Liver (tissue), 8 donors: ENCODE measurements at regions not wholly inside any gene's neighbourhood (a gene's known extent, or its start where the extent isn't known, plus 50 kb on each side); places are given as distances from the start of the nearest gene placed in this dataset.
A peak's percentile ranks its signal among the peaks of the same experiment; 100 is the strongest.

Experiments
- DNase-seq: peaks from one replicate; pipeline ENCODE4 v3.0.0-alpha.2; 2017; ENCODE audit warnings: low spot score
- H3K27ac ChIP-seq, 2 donors: one replicate each; pipeline ENCODE4 v1.7.0; 2013; ENCODE audit warnings: inconsistent platforms in 2 of 2, low read length in 2 of 2, control low read depth in 1 of 2, low read depth in 1 of 2, mild to moderate bottlenecking in 1 of 2
- H3K27me3 ChIP-seq, 4 donors: one replicate each; pipeline versions ENCODE4 v1.6.1 to v1.7.0; 2013; ENCODE audit warnings: low read length in 3 of 4, inconsistent platforms in 1 of 4, mild to moderate bottlenecking in 1 of 4, moderate library complexity in 1 of 4; ENCODE audit not compliant: control insufficient read depth in 4 of 4, insufficient read depth in 4 of 4
- H3K36me3 ChIP-seq, 4 donors: one replicate each; pipeline versions ENCODE4 v1.6.1 to v1.7.0; 2013; ENCODE audit warnings: low read length in 3 of 4, mild to moderate bottlenecking in 3 of 4, low read depth in 1 of 4, moderate library complexity in 1 of 4; ENCODE audit not compliant: control insufficient read depth in 4 of 4, insufficient read depth in 3 of 4
- H3K4me1 ChIP-seq, 4 donors: one replicate each; pipeline versions ENCODE4 v1.6.1 to v1.7.0; 2013; ENCODE audit warnings: low read length in 3 of 4, mild to moderate bottlenecking in 3 of 4, moderate library complexity in 1 of 4; ENCODE audit not compliant: control insufficient read depth in 4 of 4, insufficient read depth in 4 of 4
- H3K4me3 ChIP-seq, 3 donors: one replicate each; pipeline versions ENCODE4 v1.6.1 to v1.7.0; 2013; ENCODE audit warnings: low read length in 3 of 3, control low read depth in 1 of 3, low read depth in 1 of 3, mild to moderate bottlenecking in 1 of 3
- H3K9ac ChIP-seq, 2 donors: one replicate each; pipeline ENCODE4 v1.7.0; 2013; ENCODE audit warnings: low read length in 2 of 2, mild to moderate bottlenecking in 2 of 2, moderate library complexity in 2 of 2, control low read depth in 1 of 2, low read depth in 1 of 2
- H3K9me3 ChIP-seq, 4 donors: one replicate each; pipeline versions ENCODE4 v1.6.1 to v1.7.0; 2013; ENCODE audit warnings: low read length in 3 of 4; ENCODE audit not compliant: control insufficient read depth in 4 of 4
- EGR1 ChIP-seq, 2 donors: IDR thresholded peaks; 2 replicates each; pipeline ENCODE4 v1.6.1; 2016 to 2018; ENCODE audit warnings: antibody characterized with exemption in 2 of 2, low read depth in 2 of 2
- FOXA1 ChIP-seq: IDR thresholded peaks from 2 replicates; pipeline ENCODE4 v1.6.1; 2016; ENCODE audit warnings: antibody characterized with exemption
- FOXA2 ChIP-seq: IDR thresholded peaks from 2 replicates; pipeline ENCODE4 v1.6.1; 2016; ENCODE audit warnings: antibody characterized with exemption
- HNF4A ChIP-seq, 2 donors: conservative IDR thresholded peaks; 2 replicates each; pipeline ENCODE4 v1.6.1; 2016; ENCODE audit warnings: antibody characterized with exemption in 2 of 2, mild to moderate bottlenecking in 2 of 2
- JUND ChIP-seq, 2 donors: IDR thresholded peaks; 2 replicates each; pipeline ENCODE4 v1.6.1; 2016; ENCODE audit warnings: antibody characterized with exemption in 2 of 2
- NR2F2 ChIP-seq: IDR thresholded peaks from 2 replicates; pipeline ENCODE4 v1.6.1; 2016; ENCODE audit warnings: antibody characterized with exemption
- RAD21 ChIP-seq, 2 donors: IDR thresholded peaks; 2 replicates each; pipeline ENCODE4 v1.6.1; 2016; ENCODE audit warnings: antibody characterized with exemption in 2 of 2, mild to moderate bottlenecking in 2 of 2
- TAF1 ChIP-seq: conservative IDR thresholded peaks from 2 replicates; pipeline ENCODE4 v1.6.1; 2016; ENCODE audit warnings: antibody characterized with exemption, mild to moderate bottlenecking
- WGBS: extraction: QIAGEN DNeasy Blood & Tissue Kit; methylation state at CpG from one replicate; pipeline ENCODE4 v1.1.7; 2013; 5-methylcytosine and 5-hydroxymethylcytosine counted together
- TF ChIP-seq, protein P1 (sequence below): fragments of 150-350 bp; IDR thresholded peaks from 2 replicates; pipeline ENCODE4 v1.5.1; 2017; ENCODE audit warnings: improper control_type of control experiment, low read depth, low read length; ENCODE audit not compliant: missing input control
- TF ChIP-seq, protein P2 (sequence below): IDR thresholded peaks from 2 replicates; pipeline ENCODE4 v1.6.1; 2016; ENCODE audit warnings: antibody characterized with exemption
- TF ChIP-seq, protein P3 (sequence below): IDR thresholded peaks from 2 replicates; pipeline ENCODE4 v1.6.1; 2016; ENCODE audit warnings: antibody characterized with exemption
- TF ChIP-seq, protein P4 (sequence below): IDR thresholded peaks from 2 replicates; pipeline ENCODE4 v1.6.1; 2016; ENCODE audit warnings: antibody characterized with exemption, mild to moderate bottlenecking
- donor health status: healthy.
- donor health status: healthy.
- donor health status: healthy.
- donor health status: healthy.
- donor health status: healthy.

DNA sequence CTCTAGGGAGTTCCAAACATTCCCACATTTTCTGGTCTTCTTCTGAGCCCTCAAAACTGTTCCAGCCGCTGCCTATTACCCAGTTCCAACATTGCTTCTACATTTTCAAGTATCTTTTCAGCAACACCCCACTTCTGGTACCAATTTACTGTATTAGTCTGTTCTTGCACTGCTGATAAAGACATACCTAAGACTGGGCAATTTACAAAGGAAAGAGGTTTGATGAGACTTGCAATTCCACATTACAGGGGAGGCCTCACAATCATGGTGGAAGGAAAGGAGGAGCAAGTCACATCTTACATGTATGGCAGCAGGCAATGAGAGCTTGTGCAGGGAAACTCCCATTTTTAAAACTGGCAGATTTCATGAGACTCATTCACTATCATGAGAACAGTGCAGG is 629.1 kb upstream of the NR2F2 start:
- TF ChIP-seq FOXA2 (no peak), EGR1 (IDR thresholded peaks at IDR 0.05; ENCODE audit: low read depth in 2 of 2) (no peak)
- TF ChIP-seq, protein P1, sequence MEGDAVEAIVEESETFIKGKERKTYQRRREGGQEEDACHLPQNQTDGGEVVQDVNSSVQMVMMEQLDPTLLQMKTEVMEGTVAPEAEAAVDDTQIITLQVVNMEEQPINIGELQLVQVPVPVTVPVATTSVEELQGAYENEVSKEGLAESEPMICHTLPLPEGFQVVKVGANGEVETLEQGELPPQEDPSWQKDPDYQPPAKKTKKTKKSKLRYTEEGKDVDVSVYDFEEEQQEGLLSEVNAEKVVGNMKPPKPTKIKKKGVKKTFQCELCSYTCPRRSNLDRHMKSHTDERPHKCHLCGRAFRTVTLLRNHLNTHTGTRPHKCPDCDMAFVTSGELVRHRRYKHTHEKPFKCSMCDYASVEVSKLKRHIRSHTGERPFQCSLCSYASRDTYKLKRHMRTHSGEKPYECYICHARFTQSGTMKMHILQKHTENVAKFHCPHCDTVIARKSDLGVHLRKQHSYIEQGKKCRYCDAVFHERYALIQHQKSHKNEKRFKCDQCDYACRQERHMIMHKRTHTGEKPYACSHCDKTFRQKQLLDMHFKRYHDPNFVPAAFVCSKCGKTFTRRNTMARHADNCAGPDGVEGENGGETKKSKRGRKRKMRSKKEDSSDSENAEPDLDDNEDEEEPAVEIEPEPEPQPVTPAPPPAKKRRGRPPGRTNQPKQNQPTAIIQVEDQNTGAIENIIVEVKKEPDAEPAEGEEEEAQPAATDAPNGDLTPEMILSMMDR, result no peak
- no peaks in the 10 kb centered on the region for H3K4me1 ChIP-seq
- WGBS, result 75% methylated on average over 1 of the region's 1 CpG
- H3K36me3 ChIP-seq, result no peaks in the 10 kb centered on the region
- no peak overlapping the region for H3K27ac ChIP-seq
- H3K4me3 ChIP-seq, result peak overlapping the region in 1 of 3 donors; percentile 15
- H3K9ac ChIP-seq, result no peak overlapping the region
- no peak for DNase-seq
- H3K9me3 ChIP-seq, result peaks cover 5 to 17% (median 6%) of the 10 kb centered on the region in 4 donors
- H3K27me3 ChIP-seq, result no peaks in the 10 kb centered on the region

DNA sequence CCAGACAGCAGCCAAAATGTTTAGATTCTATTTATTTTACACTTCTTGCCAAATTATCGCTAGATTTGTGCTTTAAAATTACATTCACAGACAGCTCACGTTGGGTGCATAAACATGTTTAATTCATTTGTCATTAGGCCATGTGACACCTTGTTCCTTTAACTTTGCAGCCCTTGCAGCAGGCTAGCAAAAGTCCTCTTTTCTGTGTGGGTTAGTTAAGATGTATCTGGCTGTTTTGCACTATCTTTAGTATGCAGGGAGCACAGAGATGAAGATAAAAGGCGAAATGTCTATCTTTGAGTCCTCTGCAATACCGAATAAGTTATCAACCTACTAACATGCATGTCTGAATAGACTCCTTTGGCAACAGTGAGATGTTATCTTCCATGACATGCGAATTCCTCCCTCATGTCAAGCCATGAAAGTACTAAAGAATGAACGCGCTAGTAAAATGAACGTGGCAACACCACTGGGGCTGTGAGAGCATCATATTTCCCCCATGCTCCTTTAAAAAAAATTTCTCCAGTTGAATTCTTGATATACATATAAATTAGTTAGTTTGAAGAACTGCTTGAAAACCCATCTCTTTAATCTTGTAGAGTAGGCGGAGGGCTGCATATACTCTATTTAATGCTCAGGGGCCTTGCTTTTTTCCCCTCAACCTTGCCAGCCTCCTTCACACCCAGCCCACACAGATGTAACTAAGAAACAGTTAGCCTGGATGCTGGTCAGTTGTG is 620.4 kb upstream of the NR2F2 start:
- no peak for DNase-seq
- WGBS, result 90% methylated on average over 9 of the region's 9 CpGs
- H3K9me3 ChIP-seq, result no peaks in the 10 kb centered on the region
- no peak overlapping the region for H3K9ac ChIP-seq
- no peak overlapping the region for H3K27ac ChIP-seq
- H3K27me3 ChIP-seq, result no peaks in the 10 kb centered on the region
- TF ChIP-seq, protein P2, sequence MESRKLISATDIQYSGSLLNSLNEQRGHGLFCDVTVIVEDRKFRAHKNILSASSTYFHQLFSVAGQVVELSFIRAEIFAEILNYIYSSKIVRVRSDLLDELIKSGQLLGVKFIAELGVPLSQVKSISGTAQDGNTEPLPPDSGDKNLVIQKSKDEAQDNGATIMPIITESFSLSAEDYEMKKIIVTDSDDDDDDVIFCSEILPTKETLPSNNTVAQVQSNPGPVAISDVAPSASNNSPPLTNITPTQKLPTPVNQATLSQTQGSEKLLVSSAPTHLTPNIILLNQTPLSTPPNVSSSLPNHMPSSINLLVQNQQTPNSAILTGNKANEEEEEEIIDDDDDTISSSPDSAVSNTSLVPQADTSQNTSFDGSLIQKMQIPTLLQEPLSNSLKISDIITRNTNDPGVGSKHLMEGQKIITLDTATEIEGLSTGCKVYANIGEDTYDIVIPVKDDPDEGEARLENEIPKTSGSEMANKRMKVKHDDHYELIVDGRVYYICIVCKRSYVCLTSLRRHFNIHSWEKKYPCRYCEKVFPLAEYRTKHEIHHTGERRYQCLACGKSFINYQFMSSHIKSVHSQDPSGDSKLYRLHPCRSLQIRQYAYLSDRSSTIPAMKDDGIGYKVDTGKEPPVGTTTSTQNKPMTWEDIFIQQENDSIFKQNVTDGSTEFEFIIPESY, result no peak
- TF ChIP-seq FOXA1 (no peak), FOXA2 (no peak), HNF4A (conservative IDR thresholded peaks at IDR 0.05) (no peak), JUND (IDR thresholded peaks at IDR 0.05) (no peak), TAF1 (no peak), RAD21 (IDR thresholded peaks at IDR 0.05) (no peak), NR2F2 (no peak), EGR1 (IDR thresholded peaks at IDR 0.05; ENCODE audit: low read depth in 2 of 2) (no peak)
- TF ChIP-seq, protein P3, sequence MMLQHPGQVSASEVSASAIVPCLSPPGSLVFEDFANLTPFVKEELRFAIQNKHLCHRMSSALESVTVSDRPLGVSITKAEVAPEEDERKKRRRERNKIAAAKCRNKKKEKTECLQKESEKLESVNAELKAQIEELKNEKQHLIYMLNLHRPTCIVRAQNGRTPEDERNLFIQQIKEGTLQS, result no peak
- TF ChIP-seq, protein P4, sequence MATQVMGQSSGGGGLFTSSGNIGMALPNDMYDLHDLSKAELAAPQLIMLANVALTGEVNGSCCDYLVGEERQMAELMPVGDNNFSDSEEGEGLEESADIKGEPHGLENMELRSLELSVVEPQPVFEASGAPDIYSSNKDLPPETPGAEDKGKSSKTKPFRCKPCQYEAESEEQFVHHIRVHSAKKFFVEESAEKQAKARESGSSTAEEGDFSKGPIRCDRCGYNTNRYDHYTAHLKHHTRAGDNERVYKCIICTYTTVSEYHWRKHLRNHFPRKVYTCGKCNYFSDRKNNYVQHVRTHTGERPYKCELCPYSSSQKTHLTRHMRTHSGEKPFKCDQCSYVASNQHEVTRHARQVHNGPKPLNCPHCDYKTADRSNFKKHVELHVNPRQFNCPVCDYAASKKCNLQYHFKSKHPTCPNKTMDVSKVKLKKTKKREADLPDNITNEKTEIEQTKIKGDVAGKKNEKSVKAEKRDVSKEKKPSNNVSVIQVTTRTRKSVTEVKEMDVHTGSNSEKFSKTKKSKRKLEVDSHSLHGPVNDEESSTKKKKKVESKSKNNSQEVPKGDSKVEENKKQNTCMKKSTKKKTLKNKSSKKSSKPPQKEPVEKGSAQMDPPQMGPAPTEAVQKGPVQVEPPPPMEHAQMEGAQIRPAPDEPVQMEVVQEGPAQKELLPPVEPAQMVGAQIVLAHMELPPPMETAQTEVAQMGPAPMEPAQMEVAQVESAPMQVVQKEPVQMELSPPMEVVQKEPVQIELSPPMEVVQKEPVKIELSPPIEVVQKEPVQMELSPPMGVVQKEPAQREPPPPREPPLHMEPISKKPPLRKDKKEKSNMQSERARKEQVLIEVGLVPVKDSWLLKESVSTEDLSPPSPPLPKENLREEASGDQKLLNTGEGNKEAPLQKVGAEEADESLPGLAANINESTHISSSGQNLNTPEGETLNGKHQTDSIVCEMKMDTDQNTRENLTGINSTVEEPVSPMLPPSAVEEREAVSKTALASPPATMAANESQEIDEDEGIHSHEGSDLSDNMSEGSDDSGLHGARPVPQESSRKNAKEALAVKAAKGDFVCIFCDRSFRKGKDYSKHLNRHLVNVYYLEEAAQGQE, result no peak
- H3K4me3 ChIP-seq, result no peak overlapping the region
- peaks cover 0 to 4% (median 2%) of the 10 kb centered on the region in 4 donors for H3K4me1 ChIP-seq
- H3K36me3 ChIP-seq, result no peaks in the 10 kb centered on the region
